Kidney capillary endothelial cell (primary cell): ENCODE measurements at regions not wholly inside any gene's neighbourhood (a gene's known extent, or its start where the extent isn't known, plus 50 kb on each side); places are given as distances from the start of the nearest gene placed in this dataset.
"Not testable (repeated sequence)": the region's sequence is repeated elsewhere in the genome, so short reads cannot be mapped to it uniquely, and the experiment has no call there.

Experiments
- DNase-seq: peaks from one replicate; pipeline ENCODE4 v3.0.0-alpha.2; 2018; ENCODE audit warnings: low spot score

DNA sequence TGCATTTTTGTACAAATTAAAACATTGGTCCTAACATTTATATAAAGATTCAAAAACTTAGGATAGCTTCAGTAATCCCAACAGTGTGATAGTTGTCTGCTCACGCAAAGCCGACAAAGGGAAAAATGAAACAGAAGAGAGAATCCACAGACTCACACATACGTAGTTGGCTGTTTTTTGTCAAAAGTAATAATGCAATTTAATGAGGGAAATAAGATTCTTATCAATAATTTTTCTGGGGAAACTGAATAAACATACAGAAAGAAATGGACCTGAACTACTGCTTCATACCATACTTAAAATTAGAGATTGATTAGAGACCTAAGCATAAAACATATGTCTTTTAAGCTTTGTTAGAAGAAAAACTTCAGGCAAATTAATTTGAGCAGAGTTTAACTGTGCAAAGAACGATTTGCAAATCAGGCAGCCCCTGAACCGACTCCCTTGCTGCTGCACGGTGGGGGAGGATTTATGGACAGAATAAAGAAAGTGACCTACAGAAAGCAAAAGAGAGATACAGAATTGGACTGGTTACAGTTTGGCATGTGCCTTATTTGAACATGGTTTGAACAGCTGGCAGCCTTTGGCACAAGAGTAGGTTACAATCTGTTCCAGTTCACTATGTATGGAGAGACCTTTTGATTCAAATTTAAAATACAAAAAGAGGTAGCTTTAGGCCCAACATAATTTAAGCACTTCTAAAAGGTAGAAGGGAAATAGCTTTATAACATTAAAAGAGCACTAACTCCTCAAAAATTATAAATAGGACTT is 64.9 kb upstream of the CTSV start:
- not testable (repeated sequence) for DNase-seq

DNA sequence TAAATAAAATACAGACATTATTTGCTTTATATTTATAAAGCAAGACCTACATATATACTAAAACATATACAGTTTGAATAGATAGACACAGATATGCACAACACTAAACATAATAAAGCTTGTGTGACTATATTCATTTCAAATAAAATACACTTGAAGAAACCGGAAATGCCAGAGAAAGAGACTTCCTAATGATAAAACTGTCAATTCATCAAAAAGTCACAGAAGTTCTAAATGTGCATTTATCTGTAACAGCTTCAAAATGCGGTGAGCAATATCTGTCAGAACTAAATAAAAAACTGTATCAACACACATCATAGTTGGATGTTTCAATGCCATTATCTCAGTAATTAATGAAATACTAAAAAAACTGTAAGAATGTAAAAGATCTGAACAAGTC is 60.6 kb upstream of the CTSV start:
- not testable (repeated sequence) for DNase-seq

DNA sequence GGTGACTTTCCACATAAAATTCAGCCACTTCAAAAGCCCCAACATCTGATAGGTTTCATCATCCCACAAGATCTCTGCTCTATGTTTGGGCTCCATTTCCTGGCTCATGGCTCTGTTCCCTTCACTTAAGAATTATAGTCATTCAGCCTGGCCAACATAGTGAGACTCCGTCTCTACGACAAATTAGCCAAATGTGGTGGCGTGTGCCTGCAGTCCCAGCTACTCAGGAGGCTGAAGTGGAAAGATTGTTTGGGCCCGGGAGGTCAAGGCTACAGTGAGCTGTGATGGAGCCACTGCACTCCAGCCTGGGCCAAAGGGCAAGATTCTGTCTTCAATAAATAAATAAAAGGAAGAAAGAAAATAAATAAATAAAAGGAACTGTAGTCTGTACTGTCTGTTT is 57.9 kb upstream of the CTSV start:
- DNase-seq = no peak

DNA sequence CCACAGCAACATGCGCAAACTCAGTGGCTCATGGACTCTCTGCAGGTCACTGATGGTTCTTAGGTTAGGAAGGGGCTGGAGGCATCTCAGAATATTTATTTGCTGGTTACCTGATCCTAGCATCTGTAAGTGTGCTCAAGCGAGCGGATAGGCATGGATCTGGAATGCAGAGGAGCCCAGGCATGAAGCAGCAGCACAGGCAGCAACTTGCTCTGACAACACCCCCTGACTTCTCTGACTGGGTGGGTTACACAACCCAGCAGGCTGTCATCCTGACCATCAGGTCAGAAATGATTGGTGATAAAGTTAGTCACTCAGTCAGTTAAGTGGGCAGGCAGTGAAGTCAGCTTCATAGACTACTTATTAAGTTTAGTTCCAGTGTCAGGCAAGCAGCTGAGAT is 50.4 kb upstream of the CTSV start:
- not testable (repeated sequence) for DNase-seq
